GM20431 (cell line): ENCODE measurements at regions not wholly inside any gene's neighbourhood (a gene's known extent, or its start where the extent isn't known, plus 50 kb on each side); places are given as distances from the start of the nearest gene placed in this dataset.
"Not testable (repeated sequence)": the region's sequence is repeated elsewhere in the genome, so short reads cannot be mapped to it uniquely, and the experiment has no call there.

Experiments
- in situ Hi-C: fragments of 300-500 bp; cut with MseI, MboI; formaldehyde crosslinking; loops from one replicate; pipeline ENCODE4 v1.15.0; 2020; ENCODE audit warnings: low sequenced_read_pairs; ENCODE audit not compliant: unreplicated experiment

DNA sequence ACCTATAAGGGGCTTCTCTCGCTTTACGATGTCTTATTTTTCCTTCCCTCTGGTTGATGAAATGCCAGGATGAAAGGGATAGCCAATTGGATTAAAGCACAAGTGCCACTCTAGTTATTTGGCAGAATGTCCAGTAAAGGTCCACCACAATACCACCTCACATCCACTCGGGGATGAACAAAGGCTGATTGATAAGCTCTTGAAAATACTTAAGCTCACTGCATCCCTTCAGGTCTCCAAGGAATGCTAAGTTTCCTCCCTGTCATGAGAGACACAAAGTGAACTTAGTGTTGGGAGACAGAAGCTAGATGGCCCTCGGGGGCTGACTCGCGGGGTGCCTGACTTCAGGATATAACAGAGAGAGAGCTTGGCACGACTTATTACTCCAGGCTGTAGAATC lies 185.9 kb upstream of the ZNF644 start:
- in situ Hi-C loops = not testable (repeated sequence)

DNA sequence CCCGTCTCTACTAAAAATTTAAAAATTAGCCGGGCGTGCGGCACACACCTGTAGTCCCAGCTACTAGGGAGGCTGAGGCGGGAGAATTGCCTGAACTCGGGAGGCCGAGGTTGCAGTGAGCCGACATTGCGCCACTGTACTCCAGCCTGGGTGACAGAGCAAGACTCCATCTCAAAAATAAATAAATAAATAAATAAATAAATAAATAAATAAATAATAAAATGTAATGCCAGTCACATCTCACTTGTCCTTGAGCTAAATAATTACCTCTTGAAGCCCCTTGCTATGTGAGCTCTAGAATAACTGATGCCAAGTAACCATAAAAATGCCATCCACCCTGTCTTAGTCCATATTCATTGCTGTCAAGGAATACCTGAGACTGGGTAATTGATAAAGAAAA lies 182.3 kb upstream of the ZNF644 start:
- in situ Hi-C loops = not testable (repeated sequence)

- in situ Hi-C loops = no loop called here
Observed at GRCh38 chr1:91201694-91202093, 179.9 kb upstream of the ZNF644 start.

GRCh38 chr1:91201176-91201575 lies 179.3 kb upstream of the ZNF644 start:
- in situ Hi-C loops = no loop called here

- in situ Hi-C loops = no loop called here
Observed at GRCh38 chr1:91200675-91201074, 178.8 kb upstream of the ZNF644 start.

DNA sequence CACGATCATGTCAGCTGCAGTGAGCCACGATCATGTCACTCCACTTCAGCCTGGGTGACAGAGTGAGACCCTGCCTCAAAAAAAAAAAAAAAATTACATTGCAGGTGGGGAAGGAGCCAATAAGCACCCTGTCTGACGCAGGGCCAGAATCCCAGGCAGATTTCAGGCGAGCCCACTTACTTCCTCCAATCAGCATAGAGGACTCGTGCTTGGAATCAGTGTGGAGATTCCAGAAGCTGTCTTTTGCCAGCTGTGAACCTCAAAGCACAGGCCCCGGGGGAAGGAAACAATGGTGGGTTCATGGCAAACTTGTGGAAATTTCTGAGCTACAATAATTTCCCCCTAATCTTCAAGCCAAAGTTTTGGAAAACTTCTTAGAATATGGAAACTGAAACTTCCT lies 178.2 kb upstream of the ZNF644 start:
- in situ Hi-C loops = no loop called here

DNA sequence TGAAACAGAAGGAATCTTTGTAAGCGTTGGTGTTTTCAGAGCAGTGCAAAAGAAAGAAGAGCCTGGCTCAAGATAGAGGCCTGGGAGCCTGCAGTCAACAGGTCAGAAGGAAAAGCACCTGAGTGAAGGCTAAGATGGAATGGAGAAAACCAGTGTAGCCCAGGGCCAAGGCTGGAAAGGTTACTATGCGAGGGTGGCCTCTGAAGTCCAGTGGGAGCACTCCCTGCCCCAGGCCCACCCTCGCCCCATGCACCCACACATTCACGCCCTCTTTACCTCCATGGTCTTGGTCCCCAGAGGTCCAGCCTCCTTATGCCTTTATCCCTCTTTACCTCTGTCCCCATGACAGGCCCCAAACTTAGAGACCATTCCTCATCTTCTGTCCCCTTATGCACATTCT lies 169.2 kb upstream of the ZNF644 start:
- in situ Hi-C loops = no loop called here

GRCh38 chr1:91189096-91189495 lies 167.3 kb upstream of the ZNF644 start:
- in situ Hi-C loops = no loop called here

GRCh38 chr1:91182807-91183206 lies 161.0 kb upstream of the ZNF644 start:
- in situ Hi-C loops = not testable (repeated sequence)

DNA sequence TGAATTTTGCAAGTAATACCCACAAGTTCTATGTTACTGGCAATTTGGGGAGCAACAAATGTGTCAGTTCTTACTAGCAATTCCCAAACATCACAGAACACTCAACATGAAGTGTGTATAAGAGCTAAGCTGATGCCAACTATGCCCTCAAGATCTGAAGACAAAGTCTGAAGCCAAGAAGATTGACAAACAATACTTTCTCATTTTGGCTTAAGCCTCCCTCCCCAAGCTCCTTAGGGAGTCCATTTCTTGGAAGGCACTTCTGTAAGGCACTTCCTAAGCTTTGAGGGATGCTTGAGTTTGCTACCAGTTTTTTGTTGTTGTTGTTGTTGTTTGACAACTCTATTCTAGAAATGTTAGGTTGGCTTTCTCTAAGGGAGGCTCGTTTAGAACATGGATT lies 154.4 kb upstream of the ZNF644 start:
- in situ Hi-C loops = no loop called here

- in situ Hi-C loops = loop anchor here (25.0 kb wide), 1 partner anchor 437 kb away; no protein-coding TSS in a partner anchor
Observed at GRCh38 chr1:91174734-91175133, 152.9 kb upstream of the ZNF644 start.

GRCh38 chr1:91173346-91173890 lies 151.6 kb upstream of the ZNF644 start:
- in situ Hi-C loops = loop anchor here (25.0 kb wide), 1 partner anchor 436 kb away; no protein-coding TSS in a partner anchor

DNA sequence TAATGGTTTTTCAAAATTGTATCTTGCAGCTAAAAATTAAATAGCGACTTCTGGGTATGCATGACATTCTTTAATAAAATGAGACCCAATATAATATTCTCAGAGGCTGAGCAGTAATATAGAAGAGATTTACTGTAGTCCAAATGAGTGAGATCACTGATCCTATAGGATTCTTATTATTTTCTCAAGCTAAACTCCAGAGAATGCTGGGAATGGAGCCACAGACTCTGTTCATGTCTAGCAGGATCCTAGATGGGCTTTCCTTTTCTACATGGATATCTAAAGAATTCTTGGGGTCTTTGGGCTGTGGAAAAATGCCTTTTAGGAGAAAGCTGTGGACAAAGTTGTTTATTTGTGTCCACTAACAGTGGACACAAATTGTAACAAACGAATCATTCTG lies 150.7 kb upstream of the ZNF644 start:
- in situ Hi-C loops = loop anchor here (25.0 kb wide), 1 partner anchor 435 kb away; no protein-coding TSS in a partner anchor

- in situ Hi-C loops = loop anchor here (25.0 kb wide), 1 partner anchor 435 kb away; no protein-coding TSS in a partner anchor
Observed at GRCh38 chr1:91171898-91172297, 150.1 kb upstream of the ZNF644 start.

GRCh38 chr1:91170571-91170970 lies 148.7 kb upstream of the ZNF644 start:
- in situ Hi-C loops = loop anchor here (25.0 kb wide), 1 partner anchor 433 kb away; no protein-coding TSS in a partner anchor

- in situ Hi-C loops = loop anchor here (25.0 kb wide), 1 partner anchor 429 kb away; no protein-coding TSS in a partner anchor
Observed at GRCh38 chr1:91166106-91166712, 144.4 kb upstream of the ZNF644 start.

DNA sequence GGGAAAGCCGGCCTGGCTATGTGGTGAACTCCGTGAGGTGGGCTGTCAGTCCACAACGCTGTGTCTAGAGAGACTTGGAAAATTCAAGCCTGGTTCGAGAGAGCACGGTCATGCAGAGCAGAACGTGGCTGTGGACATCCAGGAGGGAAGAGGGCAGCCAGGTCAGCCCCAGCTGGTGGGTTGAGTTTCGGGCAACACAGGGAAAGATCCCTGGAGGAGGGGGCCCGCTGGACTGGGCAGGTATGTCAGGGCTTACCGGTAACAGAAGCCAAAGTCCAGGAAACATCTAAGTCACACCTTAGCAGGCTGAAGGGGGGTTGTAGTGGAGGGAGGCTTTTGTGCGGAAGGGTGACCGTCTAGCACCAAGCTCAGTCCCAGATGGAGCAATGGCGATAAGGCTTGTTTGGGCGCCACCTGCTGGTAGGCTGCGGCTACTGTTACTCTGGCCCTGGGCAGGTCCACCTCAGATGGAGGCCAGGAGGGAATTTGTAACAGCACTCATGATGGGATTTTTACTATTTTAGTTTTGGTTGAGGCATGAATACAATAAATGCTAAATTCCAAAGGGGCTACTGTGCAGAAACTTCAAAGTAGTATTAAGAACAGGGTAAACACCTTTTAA lies 143.3 kb upstream of the ZNF644 start:
- in situ Hi-C loops = loop anchor here (25.0 kb wide), 1 partner anchor 428 kb away; no protein-coding TSS in a partner anchor

GRCh38 chr1:91162613-91163012 lies 140.8 kb upstream of the ZNF644 start:
- in situ Hi-C loops = loop anchor here (25.0 kb wide), 1 partner anchor 425 kb away; no protein-coding TSS in a partner anchor

DNA sequence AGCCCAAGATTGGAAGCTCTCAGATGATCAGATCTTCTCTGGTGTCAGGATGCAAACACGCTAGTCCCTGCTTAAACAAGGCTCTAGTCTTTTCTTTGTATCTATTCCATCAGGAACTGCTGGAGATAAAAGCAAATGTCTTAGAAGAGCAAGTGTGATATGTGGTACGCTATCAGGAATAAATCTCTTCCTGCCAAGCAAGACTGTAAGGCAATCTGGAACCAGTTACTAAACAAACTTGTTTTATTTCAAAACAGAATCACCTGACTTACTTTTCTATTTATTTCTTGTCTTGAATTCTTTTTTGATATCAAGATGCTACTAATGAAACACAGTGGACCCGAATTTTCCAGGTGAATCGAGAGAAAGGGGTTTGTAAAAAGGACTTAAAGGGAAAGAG lies 139.9 kb upstream of the ZNF644 start:
- in situ Hi-C loops = loop anchor here (25.0 kb wide), 1 partner anchor 424 kb away; no protein-coding TSS in a partner anchor

- in situ Hi-C loops = loop anchor here (25.0 kb wide), 1 partner anchor 424 kb away; no protein-coding TSS in a partner anchor
Observed at GRCh38 chr1:91161166-91161565, 139.3 kb upstream of the ZNF644 start.
